WTC11 (cell line): ENCODE measurements at regions not wholly inside any gene's neighbourhood (a gene's known extent, or its start where the extent isn't known, plus 50 kb on each side); places are given as distances from the start of the nearest gene placed in this dataset.

Experiments used
- ATAC-seq: fragments of 200-7000 bp; cut with Tn5 transposase; 2 replicates; pipeline ENCODE4 v1.10.0; 2021; ENCODE audit warnings: mild to moderate bottlenecking, moderate library complexity
- CTCF ChIA-PET: fragments of 300-600 bp; sonication (Branson Sonifier 250); formaldehyde crosslinking; loops from one replicate; lab custom pipeline; 2021; ENCODE audit warnings: antibody characterized with exemption; lab: Charles Lee
- POLR2A ChIA-PET: fragments of 350-600 bp; sonication (Branson Sonifier 250); formaldehyde crosslinking; loops from one replicate; lab custom pipeline; 2021; ENCODE audit warnings: antibody characterized with exemption; lab: Charles Lee
- DNase-seq: peaks from one replicate; pipeline ENCODE4 v3.0.0; 2021; ENCODE audit warnings: low spot score
- H3K27ac Mint-ChIP-seq: 2 replicates; pipeline ENCODE4 v1.8.0; 2021; ENCODE audit warnings: mixed read lengths
- H3K27me3 Mint-ChIP-seq: 2 replicates; pipeline ENCODE4 v1.8.0; 2021; ENCODE audit warnings: low read depth, mild to moderate bottlenecking, moderate library complexity, mixed read lengths
- H3K36me3 Mint-ChIP-seq: 2 replicates; pipeline ENCODE4 v1.8.0; 2021; ENCODE audit warnings: mixed read lengths
- H3K4me1 Mint-ChIP-seq: 2 replicates; pipeline ENCODE4 v1.8.0; 2022; ENCODE audit warnings: mixed read lengths
- H3K4me3 Mint-ChIP-seq: 2 replicates; pipeline ENCODE4 v1.8.0; 2021; ENCODE audit warnings: mild to moderate bottlenecking, moderate library complexity, mixed read lengths
- H3K9me3 Mint-ChIP-seq: 2 replicates; pipeline ENCODE4 v1.8.0; 2021; ENCODE audit warnings: mixed read lengths
- ATF1 ChIP-seq: sonication (generic); formaldehyde crosslinking; IDR thresholded peaks from 2 replicates; pipeline ENCODE4 v1.8.1; 2023; ENCODE audit warnings: mild to moderate bottlenecking, moderate library complexity, missing genetic modification reagents
- CREB1 ChIP-seq: sonication (generic); formaldehyde crosslinking; IDR thresholded peaks from 2 replicates; pipeline ENCODE4 v1.8.0; 2023; ENCODE audit warnings: mild to moderate bottlenecking, missing genetic modification reagents
- ERG ChIP-seq: fragments of 250-450 bp; sonication (Bioruptor Pico); IDR thresholded peaks from 2 replicates; pipeline ENCODE4 v1.8.0; 2021; ENCODE audit warnings: mild to moderate bottlenecking
- ESRRA ChIP-seq: sonication (generic); formaldehyde crosslinking; IDR thresholded peaks from 2 replicates; pipeline ENCODE4 v1.8.1; 2022; ENCODE audit warnings: mild to moderate bottlenecking, missing genetic modification reagents, borderline replicate concordance
- ETV6 ChIP-seq: sonication (generic); formaldehyde crosslinking; IDR thresholded peaks from 2 replicates; pipeline ENCODE4 v1.8.1; 2022; ENCODE audit warnings: mild to moderate bottlenecking, missing genetic modification reagents
- FOXJ3 ChIP-seq: sonication (generic); formaldehyde crosslinking; IDR thresholded peaks from 2 replicates; pipeline ENCODE4 v1.9.0; 2021; ENCODE audit warnings: missing genetic modification reagents, mild to moderate bottlenecking, borderline replicate concordance
- FOXK1 ChIP-seq: sonication (generic); formaldehyde crosslinking; IDR thresholded peaks from 2 replicates; pipeline ENCODE4 v1.8.0; 2022; ENCODE audit warnings: mild to moderate bottlenecking, moderate library complexity, missing genetic modification reagents
- GTF2I ChIP-seq: fragments of 250-450 bp; sonication (Bioruptor Pico); conservative IDR thresholded peaks from 2 replicates; pipeline ENCODE4 v1.4.0; 2021; ENCODE audit warnings: mild to moderate bottlenecking
- JAZF1 ChIP-seq: fragments of 250-450 bp; sonication (Bioruptor Pico); IDR thresholded peaks from 2 replicates; pipeline ENCODE4 v1.9.0; 2021; ENCODE audit warnings: moderate library complexity, mild to moderate bottlenecking, inconsistent platforms
- KAT7 ChIP-seq: sonication (generic); formaldehyde crosslinking; IDR thresholded peaks from 2 replicates; pipeline ENCODE4 v1.8.1; 2023; ENCODE audit warnings: missing genetic modification reagents, mild to moderate bottlenecking, borderline replicate concordance
- MAX ChIP-seq: sonication (generic); formaldehyde crosslinking; IDR thresholded peaks from 2 replicates; pipeline ENCODE4 v1.8.0; 2022; ENCODE audit warnings: mild to moderate bottlenecking, missing genetic modification reagents
- MXD4 ChIP-seq: fragments of 250-450 bp; sonication (Bioruptor Pico); IDR thresholded peaks from 2 replicates; pipeline ENCODE4 v1.8.0; 2021; ENCODE audit warnings: mild to moderate bottlenecking, moderate library complexity, borderline replicate concordance
- NR1H2 ChIP-seq: sonication (generic); formaldehyde crosslinking; IDR thresholded peaks from 2 replicates; pipeline ENCODE4 v1.9.0; 2021; ENCODE audit warnings: mild to moderate bottlenecking, moderate library complexity, missing genetic modification reagents
- NR2C2 ChIP-seq: sonication (generic); formaldehyde crosslinking; IDR thresholded peaks from 2 replicates; pipeline ENCODE4 v1.8.0; 2022; ENCODE audit warnings: mild to moderate bottlenecking, missing genetic modification reagents
- NR3C1 ChIP-seq: sonication (generic); formaldehyde crosslinking; conservative IDR thresholded peaks from 2 replicates; pipeline ENCODE4 v1.8.1; 2023; ENCODE audit warnings: low read depth, mild to moderate bottlenecking, missing genetic modification reagents
- RORB ChIP-seq: fragments of 250-450 bp; sonication (Bioruptor Pico); IDR thresholded peaks from 2 replicates; pipeline ENCODE4 v1.9.0; 2021; ENCODE audit warnings: mild to moderate bottlenecking
- SMAD4 ChIP-seq: sonication (generic); formaldehyde crosslinking; IDR thresholded peaks from 2 replicates; pipeline ENCODE4 v1.8.0; 2022; ENCODE audit warnings: mild to moderate bottlenecking, missing genetic modification reagents
- SOX15 ChIP-seq: fragments of 250-450 bp; sonication (Bioruptor Pico); IDR thresholded peaks from 2 replicates; pipeline ENCODE4 v1.9.0; 2021; ENCODE audit warnings: mild to moderate bottlenecking
- STAT6 ChIP-seq: sonication (generic); formaldehyde crosslinking; conservative IDR thresholded peaks from 2 replicates; pipeline ENCODE4 v1.8.1; 2023; ENCODE audit warnings: mild to moderate bottlenecking, low read depth, missing genetic modification reagents, moderate library complexity
- TEAD4 ChIP-seq: sonication (generic); formaldehyde crosslinking; IDR thresholded peaks from 2 replicates; pipeline ENCODE4 v1.8.0; 2022; ENCODE audit warnings: mild to moderate bottlenecking, missing genetic modification reagents
- TP53 ChIP-seq: sonication (generic); formaldehyde crosslinking; IDR thresholded peaks from 2 replicates; pipeline ENCODE4 v1.8.1; 2023; ENCODE audit warnings: mild to moderate bottlenecking, missing genetic modification reagents
- ZBTB21 ChIP-seq: sonication (generic); formaldehyde crosslinking; IDR thresholded peaks from 2 replicates; pipeline ENCODE4 v1.8.1; 2023; ENCODE audit warnings: mild to moderate bottlenecking, missing genetic modification reagents, borderline replicate concordance
- ZMAT4 ChIP-seq: fragments of 250-450 bp; sonication (Bioruptor Pico); IDR thresholded peaks from 2 replicates; pipeline ENCODE4 v1.9.0; 2021; ENCODE audit warnings: mild to moderate bottlenecking
- ZNF121 ChIP-seq: sonication (generic); formaldehyde crosslinking; IDR thresholded peaks from 2 replicates; pipeline ENCODE4 v1.8.0; 2023; ENCODE audit warnings: missing genetic modification reagents
- ZNF317 ChIP-seq: sonication (generic); formaldehyde crosslinking; IDR thresholded peaks from 2 replicates; pipeline ENCODE4 v1.8.1; 2023; ENCODE audit warnings: low read depth, mild to moderate bottlenecking, moderate library complexity, missing genetic modification reagents, borderline replicate concordance
- ZNF423 ChIP-seq: fragments of 250-450 bp; sonication (Bioruptor Pico); IDR thresholded peaks from 2 replicates; pipeline ENCODE4 v2.1.2; 2022; ENCODE audit warnings: mild to moderate bottlenecking, moderate library complexity
- ZNF671 ChIP-seq: fragments of 250-450 bp; sonication (Bioruptor Pico); IDR thresholded peaks from 2 replicates; pipeline ENCODE4 v1.8.0; 2021; ENCODE audit warnings: mild to moderate bottlenecking

- Mint-ChIP-seq H3K4me1 (peaks cover 26% of the 10 kb centered on the region), H3K27me3 (peaks cover 20% of the 10 kb centered on the region), H3K4me3 (no peak overlapping the region), H3K27ac (no peak overlapping the region), H3K9me3 (no peaks in the 10 kb centered on the region), H3K36me3 (peaks cover 14% of the 10 kb centered on the region; the same call in 1 of the 2 replicates)
- POLR2A ChIA-PET: no interaction called here
- CTCF ChIA-PET: no interaction called here
- no peak for ATAC-seq
- no peak for TF ChIP-seq MXD4 (CRISPR knock-in tag)
- no peak for TF ChIP-seq NR3C1 (CRISPR knock-in tag)
- TF ChIP-seq ZNF121 (CRISPR knock-in tag): no peak
- no peak for TF ChIP-seq KAT7
- no peak for TF ChIP-seq FOXK1 (CRISPR knock-in tag)
- TF ChIP-seq NR2C2 (CRISPR knock-in tag): no peak
- no peak for TF ChIP-seq ZNF423
- TF ChIP-seq RORB: no peak
- TF ChIP-seq ETV6 (CRISPR knock-in tag): no peak
- DNase-seq: no peak
Measured at GRCh38 chr4:4603067-4603466, 61.2 kb upstream of the STX18 start.

GRCh38 chr4:4602468-4602867 is 60.6 kb upstream of the STX18 start:
- H3K27me3 Mint-ChIP-seq: peaks cover 16% of the 10 kb centered on the region
- TF ChIP-seq ZNF671 (no peak), TEAD4 (no peak), SMAD4 (no peak), ESRRA (CRISPR knock-in tag) (no peak), NR1H2 (CRISPR knock-in tag) (no peak), TP53 (CRISPR knock-in tag) (no peak), ZMAT4 (CRISPR knock-in tag) (no peak), FOXJ3 (CRISPR knock-in tag) (no peak), MAX (CRISPR knock-in tag) (no peak), RORB (no peak), ZNF317 (CRISPR knock-in tag) (no peak), ATF1 (CRISPR knock-in tag) (no peak), SOX15 (no peak)
- DNase-seq (no peak), ATAC-seq (no peak)
- CTCF ChIA-PET: no interaction called here
- no peak overlapping the region for H3K4me3 Mint-ChIP-seq
- no peak overlapping the region for H3K27ac Mint-ChIP-seq
- peaks cover 20% of the 10 kb centered on the region for H3K4me1 Mint-ChIP-seq
- H3K36me3 Mint-ChIP-seq: peaks cover 14% of the 10 kb centered on the region; the same call in 1 of the 2 replicates
- POLR2A ChIA-PET: no interaction called here
- H3K9me3 Mint-ChIP-seq: no peaks in the 10 kb centered on the region

- H3K4me3 Mint-ChIP-seq: no peak overlapping the region
- ChIA-PET CTCF (no interaction called here), POLR2A (no interaction called here)
- peaks cover 14% of the 10 kb centered on the region for H3K4me1 Mint-ChIP-seq
- peaks cover 16% of the 10 kb centered on the region for H3K27me3 Mint-ChIP-seq
- H3K36me3 Mint-ChIP-seq: peaks cover 14% of the 10 kb centered on the region; the same call in 1 of the 2 replicates
- TF ChIP-seq MXD4 (CRISPR knock-in tag): no peak
- no peak overlapping the region for H3K27ac Mint-ChIP-seq
- DNase-seq: no peak
- no peak for ATAC-seq
- no peaks in the 10 kb centered on the region for H3K9me3 Mint-ChIP-seq
Measured at GRCh38 chr4:4601803-4602369, 60.0 kb upstream of the STX18 start.

- no peak for ATAC-seq
- POLR2A ChIA-PET: no interaction called here
- Mint-ChIP-seq H3K4me1 (peaks cover 4% of the 10 kb centered on the region), H3K4me3 (no peak overlapping the region), H3K36me3 (peaks cover 25% of the 10 kb centered on the region), H3K27ac (no peak overlapping the region), H3K27me3 (no peaks in the 10 kb centered on the region; the same call in 1 of the 2 replicates), H3K9me3 (peaks cover 20% of the 10 kb centered on the region)
- CTCF ChIA-PET: no interaction called here
- DNase-seq: no peak
- TF ChIP-seq NR2C2 (CRISPR knock-in tag) (no peak), STAT6 (CRISPR knock-in tag) (no peak), ZBTB21 (CRISPR knock-in tag) (no peak), SOX15 (no peak), JAZF1 (CRISPR knock-in tag) (no peak), GTF2I (CRISPR knock-in tag) (no peak), CREB1 (CRISPR knock-in tag) (no peak), ERG (no peak)
Measured at GRCh38 chr4:4599481-4600275, 57.8 kb upstream of the STX18 start.
